Gastroesophageal sphincter (tissue), 3 donors: ENCODE measurements at regions not wholly inside any gene's neighbourhood (a gene's known extent, or its start where the extent isn't known, plus 50 kb on each side); places are given as distances from the start of the nearest gene placed in this dataset.
"Not testable (repeated sequence)": the region's sequence is repeated elsewhere in the genome, so short reads cannot be mapped to it uniquely, and the experiment has no call there.

Source experiments
- EP300 ChIP-seq: sonication (generic); formaldehyde crosslinking; IDR thresholded peaks from one replicate; pipeline ENCODE4 v1.6.1; 2017; ENCODE audit warnings: antibody characterized with exemption, mild to moderate bottlenecking
- POLR2AphosphoS5 ChIP-seq: sonication (generic); formaldehyde crosslinking; IDR thresholded peaks from one replicate; pipeline ENCODE4 v1.6.1; 2017; ENCODE audit warnings: antibody characterized with exemption
- TF ChIP-seq, protein P1 (sequence below), 4 experiments: fragments of 200-600 bp in 2 of 4; fragments of 450-650 bp in 2 of 4; sonication (generic) in 1 of 4; IDR thresholded peaks; one replicate each; pipeline ENCODE4 v1.5.1; 2017 to 2019; ENCODE audit warnings: antibody characterized with exemption in 4 of 4, mild to moderate bottlenecking in 2 of 4, moderate library complexity in 2 of 4

DNA sequence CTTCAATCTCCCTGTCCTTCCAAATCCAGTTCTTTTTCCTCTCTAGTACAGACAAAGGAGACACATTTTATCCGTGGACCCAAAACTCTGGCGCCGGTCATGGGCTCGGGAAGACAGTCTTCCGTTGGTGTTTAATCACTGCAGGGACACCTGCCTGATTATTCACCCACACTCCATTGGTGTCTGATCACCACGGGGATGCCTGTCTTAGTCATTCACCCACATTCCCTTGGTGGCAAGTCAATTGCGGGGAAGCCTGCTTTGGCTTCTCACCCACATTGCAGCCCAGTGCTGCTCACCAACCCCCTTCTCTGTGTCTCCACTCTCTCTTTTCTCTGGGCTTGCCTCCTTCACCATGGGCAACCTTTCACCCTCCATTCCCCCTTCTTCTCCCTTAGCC is 266.7 kb upstream of the REG3G start:
- TF ChIP-seq, protein P1, sequence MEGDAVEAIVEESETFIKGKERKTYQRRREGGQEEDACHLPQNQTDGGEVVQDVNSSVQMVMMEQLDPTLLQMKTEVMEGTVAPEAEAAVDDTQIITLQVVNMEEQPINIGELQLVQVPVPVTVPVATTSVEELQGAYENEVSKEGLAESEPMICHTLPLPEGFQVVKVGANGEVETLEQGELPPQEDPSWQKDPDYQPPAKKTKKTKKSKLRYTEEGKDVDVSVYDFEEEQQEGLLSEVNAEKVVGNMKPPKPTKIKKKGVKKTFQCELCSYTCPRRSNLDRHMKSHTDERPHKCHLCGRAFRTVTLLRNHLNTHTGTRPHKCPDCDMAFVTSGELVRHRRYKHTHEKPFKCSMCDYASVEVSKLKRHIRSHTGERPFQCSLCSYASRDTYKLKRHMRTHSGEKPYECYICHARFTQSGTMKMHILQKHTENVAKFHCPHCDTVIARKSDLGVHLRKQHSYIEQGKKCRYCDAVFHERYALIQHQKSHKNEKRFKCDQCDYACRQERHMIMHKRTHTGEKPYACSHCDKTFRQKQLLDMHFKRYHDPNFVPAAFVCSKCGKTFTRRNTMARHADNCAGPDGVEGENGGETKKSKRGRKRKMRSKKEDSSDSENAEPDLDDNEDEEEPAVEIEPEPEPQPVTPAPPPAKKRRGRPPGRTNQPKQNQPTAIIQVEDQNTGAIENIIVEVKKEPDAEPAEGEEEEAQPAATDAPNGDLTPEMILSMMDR (IDR thresholded peaks at IDR 0.05) = not testable (repeated sequence)
- not testable (repeated sequence) for TF ChIP-seq POLR2AphosphoS5, EP300
